CD4-positive, alpha-beta T cell (primary cell): ENCODE measurements at regions not wholly inside any gene's neighbourhood (a gene's known extent, or its start where the extent isn't known, plus 50 kb on each side); places are given as distances from the start of the nearest gene placed in this dataset.

ENCODE experiments used
- ATAC-seq: fragments of 200-7000 bp; cut with Tn5 transposase; one replicate; pipeline ENCODE4 v1.10.0; 2022; ENCODE audit warnings: mild to moderate bottlenecking; ENCODE audit not compliant: poor library complexity
- CTCF ChIA-PET: fragments of 350-600 bp; sonication (Branson Sonifier 250); formaldehyde crosslinking; loops from one replicate; lab custom pipeline; 2021; ENCODE audit warnings: antibody characterized with exemption, inconsistent platforms; lab: Charles Lee
- POLR2A ChIA-PET: fragments of 350-600 bp; sonication (Branson Sonifier 250); formaldehyde crosslinking; loops from one replicate; lab custom pipeline; 2021; ENCODE audit warnings: antibody characterized with exemption, inconsistent platforms; lab: Charles Lee
- DNase-seq, 14 experiments: peaks; one replicate each; pipeline ENCODE4 v3.0.0-alpha.2; 2013 to 2020; ENCODE audit warnings: mixed read lengths in 2 of 14
- H3K27ac ChIP-seq, 2 donors: one replicate each; pipeline versions ENCODE4 v1.5.1 to v1.7.0; 2013; ENCODE audit warnings: low read length in 2 of 2, low read depth in 1 of 2, mild to moderate bottlenecking in 1 of 2
- H3K27me3 ChIP-seq, 2 experiments: 1 replicate in 1 of 2; 2 replicates in 1 of 2; pipeline versions ENCODE4 v1.6.1 to v1.7.0; 2013; ENCODE audit warnings: low read length in 2 of 2, control low read depth in 1 of 2, mild to moderate bottlenecking in 1 of 2, moderate library complexity in 1 of 2; ENCODE audit not compliant: insufficient read depth in 2 of 2, control insufficient read depth in 1 of 2
- H3K36me3 ChIP-seq: one replicate; pipeline ENCODE4 v1.6.1; 2013; ENCODE audit warnings: low read length, control low read depth; ENCODE audit not compliant: insufficient read depth
- H3K4me1 ChIP-seq: one replicate; pipeline ENCODE4 v1.6.1; 2013; ENCODE audit warnings: low read length, control low read depth; ENCODE audit not compliant: insufficient read depth
- H3K4me3 ChIP-seq: one replicate; pipeline ENCODE4 v1.5.1; 2013; ENCODE audit warnings: mild to moderate bottlenecking, low read length, moderate library complexity
- H3K9me3 ChIP-seq, 2 experiments: 1 replicate in 1 of 2; 2 replicates in 1 of 2; pipeline versions ENCODE4 v1.6.1 to v1.7.0; 2013; ENCODE audit warnings: low read length in 2 of 2, mild to moderate bottlenecking in 2 of 2, control low read depth in 1 of 2, moderate library complexity in 1 of 2; ENCODE audit not compliant: control insufficient read depth in 1 of 2, insufficient read depth in 1 of 2
- H3K27ac Mint-ChIP-seq: one replicate; pipeline ENCODE4 v1.8.0; 2020; ENCODE audit warnings: mixed read lengths
- H3K27me3 Mint-ChIP-seq: one replicate; pipeline ENCODE4 v1.8.0; 2021; ENCODE audit warnings: mixed read lengths
- H3K36me3 Mint-ChIP-seq: one replicate; pipeline ENCODE4 v1.8.0; 2021; ENCODE audit warnings: low read depth, mixed read lengths
- H3K4me1 Mint-ChIP-seq: one replicate; pipeline ENCODE4 v1.8.0; 2021; ENCODE audit warnings: low read depth, mixed read lengths
- H3K4me3 Mint-ChIP-seq: one replicate; pipeline ENCODE4 v1.8.0; 2020; ENCODE audit warnings: mild to moderate bottlenecking, mixed read lengths
- H3K9me3 Mint-ChIP-seq: one replicate; pipeline ENCODE4 v1.8.0; 2020; ENCODE audit warnings: mixed read lengths
- intact Hi-C, 2 experiments: fragments of 100-400 bp; cut with DNase I in 1 of 2; cut with micrococcal nuclease in 1 of 2; formaldehyde crosslinking; loops; one replicate each; pipeline versions ENCODE4 v1.15.1 to v1.9.0; 2023 to 2025; cut with DNase I, micrococcal nuclease
- TF ChIP-seq, protein P1 (sequence below): fragments of 200-600 bp; IDR thresholded peaks from one replicate; pipeline ENCODE4 v1.8.0; 2022; ENCODE audit warnings: antibody characterized with exemption, mild to moderate bottlenecking

DNA sequence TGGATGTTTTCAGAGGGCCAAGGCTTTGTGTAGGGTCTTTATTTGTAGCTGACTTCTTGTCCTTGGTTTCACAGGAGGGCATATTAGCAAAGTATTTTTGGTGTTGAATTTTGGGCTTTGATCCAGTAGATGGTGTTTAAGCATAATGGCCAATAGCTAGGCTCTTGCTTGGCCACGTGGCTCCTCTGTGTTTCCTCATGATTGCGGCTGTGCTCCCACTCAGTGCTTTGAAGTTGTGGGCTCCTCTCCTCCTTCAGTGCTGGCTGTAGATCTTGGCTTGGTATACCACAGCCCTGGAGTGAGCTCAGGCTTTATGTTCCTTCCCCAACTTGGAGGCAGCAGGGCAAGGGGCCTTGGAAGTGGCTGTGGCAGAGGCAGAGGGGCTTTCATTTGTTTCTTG lies 107.2 kb upstream of the CENPE start:
- no peak overlapping the region for H3K27ac Mint-ChIP-seq
- no peak for DNase-seq

DNA sequence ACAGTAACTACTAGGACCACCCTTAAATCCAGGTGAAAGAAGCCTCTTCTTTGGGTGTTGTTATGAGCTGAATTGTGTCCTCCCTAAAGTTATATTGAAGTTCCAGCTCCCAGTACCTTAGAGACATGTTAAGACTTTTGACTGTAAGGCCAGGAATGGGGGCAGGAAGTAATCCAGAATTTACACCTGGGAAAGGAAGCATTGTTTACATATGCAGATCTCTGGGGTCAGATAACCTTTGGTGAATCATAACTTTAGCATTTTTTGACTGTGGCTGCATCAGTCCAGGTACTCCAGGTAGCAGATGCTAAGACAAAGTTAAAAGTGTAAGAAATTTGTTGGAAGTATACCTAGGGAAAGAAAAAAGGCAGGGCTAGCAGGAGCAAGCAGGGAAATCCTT lies 104.9 kb upstream of the CENPE start:
- Histone ChIP-seq H3K4me3 (no peak overlapping the region), H3K27ac (no peak overlapping the region), H3K9me3 (peaks cover 0 to 15% of the 10 kb centered on the region in 2 experiments), H3K4me1 (no peaks in the 10 kb centered on the region), H3K36me3 (no peaks in the 10 kb centered on the region), H3K27me3 (peaks cover 0 to 3% of the 10 kb centered on the region in 2 experiments)
- TF ChIP-seq, protein P1, sequence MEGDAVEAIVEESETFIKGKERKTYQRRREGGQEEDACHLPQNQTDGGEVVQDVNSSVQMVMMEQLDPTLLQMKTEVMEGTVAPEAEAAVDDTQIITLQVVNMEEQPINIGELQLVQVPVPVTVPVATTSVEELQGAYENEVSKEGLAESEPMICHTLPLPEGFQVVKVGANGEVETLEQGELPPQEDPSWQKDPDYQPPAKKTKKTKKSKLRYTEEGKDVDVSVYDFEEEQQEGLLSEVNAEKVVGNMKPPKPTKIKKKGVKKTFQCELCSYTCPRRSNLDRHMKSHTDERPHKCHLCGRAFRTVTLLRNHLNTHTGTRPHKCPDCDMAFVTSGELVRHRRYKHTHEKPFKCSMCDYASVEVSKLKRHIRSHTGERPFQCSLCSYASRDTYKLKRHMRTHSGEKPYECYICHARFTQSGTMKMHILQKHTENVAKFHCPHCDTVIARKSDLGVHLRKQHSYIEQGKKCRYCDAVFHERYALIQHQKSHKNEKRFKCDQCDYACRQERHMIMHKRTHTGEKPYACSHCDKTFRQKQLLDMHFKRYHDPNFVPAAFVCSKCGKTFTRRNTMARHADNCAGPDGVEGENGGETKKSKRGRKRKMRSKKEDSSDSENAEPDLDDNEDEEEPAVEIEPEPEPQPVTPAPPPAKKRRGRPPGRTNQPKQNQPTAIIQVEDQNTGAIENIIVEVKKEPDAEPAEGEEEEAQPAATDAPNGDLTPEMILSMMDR: no peak
- Mint-ChIP-seq H3K4me1 (no peaks in the 10 kb centered on the region), H3K9me3 (no peaks in the 10 kb centered on the region), H3K27ac (no peak overlapping the region), H3K4me3 (no peak overlapping the region), H3K27me3 (peaks cover 4% of the 10 kb centered on the region), H3K36me3 (no peaks in the 10 kb centered on the region)
- no peak for ATAC-seq
- intact Hi-C loops: no loop called here
- no peak for DNase-seq
- ChIA-PET POLR2A (no interaction called here), CTCF (no interaction called here)

More for the DNA sequence above, 107.2 kb upstream of the CENPE start:
- intact Hi-C loops: no loop called here
- CTCF ChIA-PET: no interaction called here
- no peak overlapping the region for H3K27ac ChIP-seq
- Mint-ChIP-seq H3K4me1 (no peaks in the 10 kb centered on the region), H3K36me3 (no peaks in the 10 kb centered on the region), H3K9me3 (peaks cover 4% of the 10 kb centered on the region), H3K27me3 (peaks cover 4% of the 10 kb centered on the region), H3K4me3 (no peak overlapping the region)
- no peak overlapping the region for H3K4me3 ChIP-seq
- POLR2A ChIA-PET: no interaction called here
- H3K4me1 ChIP-seq: no peaks in the 10 kb centered on the region
- TF ChIP-seq, protein P1: no peak
- ATAC-seq: no peak
- peaks cover 0 to 3% of the 10 kb centered on the region in 2 experiments for H3K27me3 ChIP-seq
- no peaks in the 10 kb centered on the region for H3K36me3 ChIP-seq
- H3K9me3 ChIP-seq: peaks cover 0 to 15% of the 10 kb centered on the region in 2 experiments

DNA sequence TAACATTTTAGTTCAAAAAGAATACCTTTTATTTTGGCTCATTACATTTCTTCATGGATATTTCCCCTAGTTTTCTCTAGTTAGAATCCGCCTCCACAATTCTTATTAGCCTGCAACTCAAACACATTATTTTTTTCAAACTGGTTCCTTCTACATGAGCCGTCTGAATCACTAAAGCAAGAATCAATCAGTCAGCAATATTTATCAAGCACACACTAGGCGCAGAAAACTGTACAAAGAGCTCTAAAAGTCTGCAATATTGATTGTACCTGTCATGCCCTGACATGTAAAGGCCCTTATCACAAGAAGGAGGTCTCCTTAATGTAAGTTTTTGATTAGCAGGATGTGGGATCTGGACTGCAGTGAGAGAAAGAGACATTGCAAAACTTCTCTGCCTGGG lies 94.8 kb upstream of the CENPE start:
- H3K27ac ChIP-seq: no peak overlapping the region
- ChIA-PET CTCF (interaction anchor here (0.9 kb wide), 1 partner anchor 9 kb away, joined by 3 read pairs; no protein-coding TSS in a partner anchor), POLR2A (no interaction called here)
- H3K27ac Mint-ChIP-seq: no peak overlapping the region
- H3K9me3 Mint-ChIP-seq: no peaks in the 10 kb centered on the region
- H3K27me3 ChIP-seq: no peaks in the 10 kb centered on the region
- no peak for ATAC-seq
- no peaks in the 10 kb centered on the region for H3K36me3 ChIP-seq
- TF ChIP-seq, protein P1: no peak
- no peak for DNase-seq
- no peaks in the 10 kb centered on the region for H3K9me3 ChIP-seq
- H3K4me3 ChIP-seq: no peak overlapping the region
- intact Hi-C loops: no loop called here
- H3K27me3 Mint-ChIP-seq: no peaks in the 10 kb centered on the region
- no peaks in the 10 kb centered on the region for H3K4me1 ChIP-seq
- no peaks in the 10 kb centered on the region for H3K4me1 Mint-ChIP-seq
- H3K36me3 Mint-ChIP-seq: no peaks in the 10 kb centered on the region
- H3K4me3 Mint-ChIP-seq: no peak overlapping the region
